Lower leg skin (tissue), 4 donors: ENCODE measurements at regions not wholly inside any gene's neighbourhood (a gene's known extent, or its start where the extent isn't known, plus 50 kb on each side); places are given as distances from the start of the nearest gene placed in this dataset.

Source experiments
- DNase-seq, 2 donors: peaks; one replicate each; pipeline ENCODE4 v3.0.0-alpha.2; 2019; ENCODE audit warnings: low spot score in 2 of 2
- H3K4me3 ChIP-seq: fragments of 200-600 bp; sonication (generic); 2 replicates; pipeline ENCODE4 v1.5.1; 2017; ENCODE audit warnings: mild to moderate bottlenecking, low read depth; ENCODE audit not compliant: poor library complexity, severe bottlenecking
- POLR2A ChIP-seq, 2 donors: fragments of 450-650 bp; IDR thresholded peaks; one replicate each; pipeline ENCODE4 v1.6.1; 2016 to 2017; ENCODE audit warnings: antibody characterized with exemption in 2 of 2, mild to moderate bottlenecking in 1 of 2, moderate library complexity in 1 of 2
- WGBS, 2 donors: methylation state at CpG; one replicate each; pipeline ENCODE4 v1.1.5; 2018; 5-methylcytosine and 5-hydroxymethylcytosine counted together
- intact Hi-C: fragments of 100-400 bp; cut with DNase I; formaldehyde crosslinking; loops from one replicate; pipeline ENCODE4 v1.15.0; 2023; ENCODE audit warnings: low total_unique reads
- TF ChIP-seq, protein P1 (sequence below), 3 donors: fragments of 450-650 bp; IDR thresholded peaks; one replicate each; pipeline ENCODE4 v1.5.1; 2016; ENCODE audit warnings: antibody characterized with exemption in 3 of 3, mild to moderate bottlenecking in 3 of 3, moderate library complexity in 2 of 3

DNA sequence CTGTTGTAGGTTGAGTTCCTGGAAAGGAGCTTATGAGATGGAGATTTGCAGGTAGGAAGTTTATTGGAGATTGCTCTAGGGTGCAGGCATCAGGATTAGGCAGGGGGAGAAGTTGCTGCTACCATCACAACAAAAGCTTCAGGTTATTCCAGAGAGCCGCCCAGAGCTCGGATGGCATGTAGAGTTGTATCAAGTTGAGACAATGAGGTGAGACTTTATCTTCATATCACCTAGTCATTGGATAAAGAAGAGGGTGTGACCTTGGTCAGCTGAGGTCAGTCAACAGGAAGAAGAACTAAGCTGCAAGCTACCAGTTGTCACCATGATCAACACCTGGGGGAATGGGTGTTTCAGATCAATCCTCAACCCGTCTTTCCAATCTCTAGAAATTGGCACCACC lies 342.0 kb downstream of the RFC3 start:
- TF ChIP-seq, protein P1, sequence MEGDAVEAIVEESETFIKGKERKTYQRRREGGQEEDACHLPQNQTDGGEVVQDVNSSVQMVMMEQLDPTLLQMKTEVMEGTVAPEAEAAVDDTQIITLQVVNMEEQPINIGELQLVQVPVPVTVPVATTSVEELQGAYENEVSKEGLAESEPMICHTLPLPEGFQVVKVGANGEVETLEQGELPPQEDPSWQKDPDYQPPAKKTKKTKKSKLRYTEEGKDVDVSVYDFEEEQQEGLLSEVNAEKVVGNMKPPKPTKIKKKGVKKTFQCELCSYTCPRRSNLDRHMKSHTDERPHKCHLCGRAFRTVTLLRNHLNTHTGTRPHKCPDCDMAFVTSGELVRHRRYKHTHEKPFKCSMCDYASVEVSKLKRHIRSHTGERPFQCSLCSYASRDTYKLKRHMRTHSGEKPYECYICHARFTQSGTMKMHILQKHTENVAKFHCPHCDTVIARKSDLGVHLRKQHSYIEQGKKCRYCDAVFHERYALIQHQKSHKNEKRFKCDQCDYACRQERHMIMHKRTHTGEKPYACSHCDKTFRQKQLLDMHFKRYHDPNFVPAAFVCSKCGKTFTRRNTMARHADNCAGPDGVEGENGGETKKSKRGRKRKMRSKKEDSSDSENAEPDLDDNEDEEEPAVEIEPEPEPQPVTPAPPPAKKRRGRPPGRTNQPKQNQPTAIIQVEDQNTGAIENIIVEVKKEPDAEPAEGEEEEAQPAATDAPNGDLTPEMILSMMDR (IDR thresholded peaks at IDR 0.05): no peak
- no peak for TF ChIP-seq POLR2A (IDR thresholded peaks at IDR 0.05)
- 93 to 94% methylated on average over 3 of the region's 3 CpGs for WGBS, 2 donors
- no peak overlapping the region for H3K4me3 ChIP-seq
- no peak for DNase-seq
- intact Hi-C loops: no loop called here

DNA sequence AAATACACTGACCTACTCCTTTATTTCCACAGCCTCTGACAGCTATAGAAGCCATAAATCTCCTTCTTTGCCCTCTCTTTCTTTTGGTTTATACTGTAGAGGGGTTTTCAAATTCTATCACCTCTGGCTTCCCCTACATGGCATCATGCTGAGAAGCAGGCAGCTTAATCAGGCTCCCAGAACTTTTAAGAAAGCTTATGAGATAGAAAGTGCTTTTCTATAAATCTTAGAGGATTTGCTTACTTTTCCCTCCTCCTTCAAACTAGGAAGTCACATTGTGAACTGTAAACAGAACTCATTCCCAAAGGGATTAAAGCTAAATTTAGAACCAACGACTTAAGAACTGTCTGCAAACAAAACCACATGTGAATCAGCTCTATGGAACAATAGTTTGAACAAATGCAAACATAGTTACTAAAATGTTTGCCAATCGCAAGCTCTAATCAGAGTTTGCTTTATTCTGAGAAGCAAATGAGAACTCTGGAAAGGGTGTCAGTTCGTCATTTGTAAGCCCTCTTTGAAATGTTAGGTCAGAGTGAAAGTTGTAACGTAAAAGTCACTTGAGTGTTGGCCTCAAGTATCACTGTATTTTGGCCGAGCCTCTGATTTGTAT lies 344.1 kb downstream of the RFC3 start:
- intact Hi-C loops: no loop called here
- TF ChIP-seq, protein P1 (IDR thresholded peaks at IDR 0.05): no peak
- no peak for TF ChIP-seq POLR2A (IDR thresholded peaks at IDR 0.05)
- H3K4me3 ChIP-seq: no peak overlapping the region
- DNase-seq: no peak
- WGBS, 2 donors: 32 to 33% methylated on average over 5 of the region's 5 CpGs

DNA sequence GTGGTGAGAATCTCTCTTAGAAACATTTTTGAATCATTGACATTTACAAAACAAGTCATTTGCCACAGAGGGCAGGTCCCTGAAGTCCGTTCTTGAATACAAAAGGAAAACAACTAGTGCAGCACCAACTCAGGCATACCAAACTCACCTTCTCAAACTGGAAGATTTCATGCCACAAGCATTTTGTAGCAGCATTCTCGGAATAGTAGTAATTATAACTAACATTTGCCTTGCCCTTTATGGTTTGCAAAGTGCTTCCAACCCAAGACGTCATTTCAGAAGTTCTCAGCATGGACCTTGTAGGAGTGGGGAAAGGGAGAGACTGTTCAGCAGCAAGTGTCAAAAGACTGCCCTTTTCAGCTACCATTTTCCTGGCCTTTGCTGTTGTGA lies 344.6 kb downstream of the RFC3 start:
- intact Hi-C loops: no loop called here
- TF ChIP-seq, protein P1 (IDR thresholded peaks at IDR 0.05): no peak
- TF ChIP-seq POLR2A (IDR thresholded peaks at IDR 0.05): no peak
- no peak overlapping the region for H3K4me3 ChIP-seq
- 27 to 47% methylated on average over 3 of the region's 3 CpGs for WGBS, 2 donors
- DNase-seq: no peak

DNA sequence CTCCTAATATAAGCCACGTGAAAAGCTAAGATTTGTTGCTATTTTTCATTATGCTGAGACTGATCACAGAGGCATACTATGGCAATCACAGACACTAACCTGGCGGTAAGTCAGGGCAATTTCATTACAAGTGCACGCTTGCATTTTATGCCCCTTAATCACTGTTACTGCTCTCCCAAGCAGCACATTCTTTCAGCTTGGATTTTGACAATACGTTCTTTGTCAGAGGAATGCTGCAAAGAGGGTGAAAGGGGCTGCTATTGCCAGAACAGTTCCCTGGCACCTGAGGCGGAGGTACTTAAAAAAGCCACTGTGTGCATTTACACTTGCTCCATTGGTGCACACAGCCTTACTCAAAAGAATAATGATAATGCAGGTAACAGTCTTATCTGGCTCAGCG lies 346.6 kb downstream of the RFC3 start:
- 71 to 79% methylated on average over 6 of the region's 6 CpGs for WGBS, 2 donors
- no peak for DNase-seq
- TF ChIP-seq, protein P1 (IDR thresholded peaks at IDR 0.05): no peak
- TF ChIP-seq POLR2A (IDR thresholded peaks at IDR 0.05): no peak
- intact Hi-C loops: no loop called here
- no peak overlapping the region for H3K4me3 ChIP-seq

DNA sequence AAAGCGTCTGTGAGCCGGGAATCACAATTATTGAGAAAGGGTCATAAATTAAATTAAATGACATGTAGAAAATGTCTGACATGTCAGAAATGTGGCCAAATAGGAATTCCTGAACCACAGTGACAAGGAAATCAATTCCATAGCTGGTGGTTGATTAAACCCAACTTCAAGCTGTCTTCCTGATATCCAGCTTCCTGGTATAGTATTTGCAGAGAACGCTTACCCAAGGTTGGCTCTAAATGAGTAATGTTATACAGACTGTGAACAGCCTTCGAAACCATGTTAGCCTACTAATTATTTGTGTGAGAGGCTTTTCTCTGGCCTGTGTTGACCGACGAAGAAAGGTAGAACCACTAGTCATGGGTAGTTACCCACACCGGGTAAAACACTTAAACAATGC lies 347.2 kb downstream of the RFC3 start:
- WGBS, 2 donors: 96 to 97% methylated on average over 7 of the region's 7 CpGs
- H3K4me3 ChIP-seq: no peak overlapping the region
- no peak for DNase-seq
- no peak for TF ChIP-seq POLR2A (IDR thresholded peaks at IDR 0.05)
- TF ChIP-seq, protein P1 (IDR thresholded peaks at IDR 0.05): no peak
- intact Hi-C loops: no loop called here

DNA sequence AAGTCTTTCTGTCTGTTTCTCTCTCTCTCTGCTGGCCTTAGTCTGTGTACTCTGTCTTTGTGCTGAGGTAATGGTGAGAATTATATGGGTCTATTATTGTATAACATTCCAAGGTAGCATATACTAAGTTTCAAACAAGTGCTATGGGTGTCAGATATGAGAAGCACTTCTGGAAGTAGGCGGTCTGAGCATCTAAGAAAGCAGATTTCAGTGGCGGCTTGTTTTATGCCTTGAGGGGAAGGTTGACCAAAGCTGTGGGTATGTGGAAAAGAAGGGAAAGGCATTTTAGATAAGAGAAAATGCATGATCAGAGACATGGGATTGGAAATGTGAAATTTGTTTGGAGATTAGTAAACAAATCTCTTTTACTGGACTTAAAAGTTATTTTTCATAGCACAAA lies 348.5 kb downstream of the RFC3 start:
- H3K4me3 ChIP-seq: no peak overlapping the region
- intact Hi-C loops: no loop called here
- no peak for DNase-seq
- WGBS, 2 donors: 94 to 96% methylated on average over 2 of the region's 2 CpGs
- no peak for TF ChIP-seq POLR2A (IDR thresholded peaks at IDR 0.05)
- TF ChIP-seq, protein P1 (IDR thresholded peaks at IDR 0.05): no peak
